Small intestine (tissue), 7 donors: ENCODE measurements at regions not wholly inside any gene's neighbourhood (a gene's known extent, or its start where the extent isn't known, plus 50 kb on each side); places are given as distances from the start of the nearest gene placed in this dataset.

Experiments used
- DNase-seq, 2 donors: peaks; one replicate each; pipeline versions ENCODE4 v3.0.0 to v3.0.0-alpha.2; 2013
- FAIRE-seq: peaks from 2 replicates; lab custom pipeline; 2012; peaks lifted over from hg19 to GRCh38; lab: Jason Lieb, UNC
- H3K27ac ChIP-seq, 3 donors: one replicate each; pipeline ENCODE4 v1.5.1; 2013; ENCODE audit warnings: low read length in 2 of 3, mild to moderate bottlenecking in 2 of 3, control low read depth in 1 of 3, inconsistent platforms in 1 of 3, low read depth in 1 of 3, moderate library complexity in 1 of 3
- H3K27me3 ChIP-seq, 3 donors: one replicate each; pipeline ENCODE4 v1.6.1; 2013; ENCODE audit warnings: low read length in 3 of 3, inconsistent platforms in 1 of 3; ENCODE audit not compliant: control insufficient read depth in 3 of 3, insufficient read depth in 3 of 3
- H3K36me3 ChIP-seq, 3 donors: one replicate each; pipeline ENCODE4 v1.6.1; 2013; ENCODE audit warnings: low read length in 3 of 3, inconsistent platforms in 1 of 3, low read depth in 1 of 3, mild to moderate bottlenecking in 1 of 3, moderate library complexity in 1 of 3; ENCODE audit not compliant: control insufficient read depth in 3 of 3, insufficient read depth in 2 of 3
- H3K4me1 ChIP-seq, 3 donors: one replicate each; pipeline ENCODE4 v1.6.1; 2013; ENCODE audit warnings: low read length in 2 of 3, inconsistent platforms in 1 of 3, low read depth in 1 of 3, mild to moderate bottlenecking in 1 of 3, moderate library complexity in 1 of 3; ENCODE audit not compliant: control insufficient read depth in 3 of 3, insufficient read depth in 2 of 3
- H3K4me3 ChIP-seq, 3 donors: one replicate each; pipeline ENCODE4 v1.5.1; 2013; ENCODE audit warnings: low read length in 3 of 3, control low read depth in 1 of 3, inconsistent platforms in 1 of 3, low read depth in 1 of 3, mild to moderate bottlenecking in 1 of 3, moderate library complexity in 1 of 3
- H3K9me3 ChIP-seq, 2 donors: one replicate each; pipeline ENCODE4 v1.6.1; 2013; ENCODE audit warnings: low read depth in 1 of 2, low read length in 1 of 2; ENCODE audit not compliant: control insufficient read depth in 2 of 2, insufficient read depth in 1 of 2
- WGBS, 3 donors: extraction: QIAGEN DNeasy Blood & Tissue Kit; methylation state at CpG; one replicate each; pipeline ENCODE4 v1.1.7; 2013; 5-methylcytosine and 5-hydroxymethylcytosine counted together
- donor health status: healthy with polysubstance abuse.
- donor health status: control.
- donor health status: control.
- donor health status: Bipolar disorder and iron deficiency.
- donor health status: healthy.

DNA sequence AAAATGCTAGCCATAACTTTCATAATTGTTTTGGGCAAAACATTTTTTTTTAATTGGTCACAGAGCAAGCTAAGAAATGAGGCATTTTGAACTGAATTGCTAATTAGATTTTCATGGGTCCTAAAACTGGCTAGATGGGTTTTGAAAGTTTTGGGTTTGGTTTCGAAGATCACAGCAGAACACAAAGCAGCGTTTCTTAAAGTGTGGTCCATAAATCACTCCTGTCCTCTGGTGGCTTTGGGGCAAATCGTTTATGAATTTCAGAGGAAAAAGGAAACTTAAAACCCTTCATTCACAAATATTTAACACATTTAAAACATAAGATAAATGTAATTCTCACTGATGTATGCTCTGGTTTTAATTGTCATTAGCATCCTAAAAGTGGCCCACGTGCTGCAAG lies 503.7 kb downstream of the SPATA31D1 start:
- no peaks in the 10 kb centered on the region for H3K27me3 ChIP-seq
- H3K36me3 ChIP-seq, result no peaks in the 10 kb centered on the region
- H3K27ac ChIP-seq, result no peak overlapping the region
- no peak for DNase-seq
- peaks cover 0 to 3% of the 10 kb centered on the region in 2 donors for H3K9me3 ChIP-seq
- H3K4me1 ChIP-seq, result no peaks in the 10 kb centered on the region
- WGBS, 3 donors, result 30 to 37% (median 34%) methylated on average over 4 of the region's 4 CpGs
- FAIRE-seq, result no peak
- no peak overlapping the region for H3K4me3 ChIP-seq

GRCh38 chr9:82495884-82496777 lies 507.6 kb downstream of the SPATA31D1 start:
- peaks cover 0 to 3% of the 10 kb centered on the region in 2 donors for H3K9me3 ChIP-seq
- no peaks in the 10 kb centered on the region for H3K36me3 ChIP-seq
- no peak overlapping the region for H3K4me3 ChIP-seq
- no peak for DNase-seq
- H3K27ac ChIP-seq, result no peak overlapping the region
- H3K27me3 ChIP-seq, result no peaks in the 10 kb centered on the region
- whole genome bisulfite sequencing, 3 donors, result 82 to 85% (median 82%) methylated on average over 16 of the region's 16 CpGs
- no peak for FAIRE-seq
- H3K4me1 ChIP-seq, result no peaks in the 10 kb centered on the region

DNA sequence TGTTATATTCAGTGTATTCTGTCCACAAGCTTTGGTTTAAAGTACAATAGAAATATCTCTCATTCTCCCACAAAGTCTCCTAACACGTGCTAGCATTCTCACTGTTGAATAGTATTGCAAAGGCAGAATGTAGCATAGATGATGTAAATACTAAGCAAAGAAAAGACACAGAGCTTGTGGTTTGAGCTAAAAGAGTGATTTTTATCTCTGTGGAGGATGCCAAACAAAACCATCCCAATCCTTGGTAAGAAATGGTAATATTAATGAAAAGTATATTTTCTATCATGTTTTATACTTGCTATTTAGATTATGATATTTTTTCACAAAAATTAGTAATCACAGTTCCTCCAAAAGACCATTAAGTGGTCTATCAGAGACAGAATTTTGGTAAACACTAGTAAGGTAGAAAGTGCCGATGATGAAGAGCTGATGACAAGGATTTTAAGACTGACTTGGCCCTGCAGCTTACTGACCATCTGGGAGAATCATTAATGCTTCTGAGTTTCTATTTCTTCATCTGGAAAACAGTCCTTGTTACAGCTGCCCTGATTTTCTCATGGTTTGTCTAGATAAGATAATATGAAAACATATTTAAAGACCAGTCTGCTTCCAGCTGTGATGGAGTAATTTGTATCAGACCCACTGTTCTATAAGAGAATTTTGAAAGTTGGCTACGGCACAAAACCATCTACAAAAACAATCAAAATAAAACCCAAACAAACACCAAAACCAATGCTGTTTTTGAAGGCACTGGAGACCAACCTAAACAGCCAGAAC lies 510.2 kb downstream of the SPATA31D1 start:
- WGBS, 3 donors, result 68 to 79% (median 77%) methylated on average over 3 of the region's 3 CpGs
- Histone ChIP-seq H3K4me3 (no peak overlapping the region), H3K4me1 (no peaks in the 10 kb centered on the region), H3K9me3 (peaks cover 0 to 3% of the 10 kb centered on the region in 2 donors), H3K36me3 (no peaks in the 10 kb centered on the region), H3K27me3 (no peaks in the 10 kb centered on the region), H3K27ac (no peak overlapping the region)
- DNase-seq, result no peak
- FAIRE-seq, result no peak

DNA sequence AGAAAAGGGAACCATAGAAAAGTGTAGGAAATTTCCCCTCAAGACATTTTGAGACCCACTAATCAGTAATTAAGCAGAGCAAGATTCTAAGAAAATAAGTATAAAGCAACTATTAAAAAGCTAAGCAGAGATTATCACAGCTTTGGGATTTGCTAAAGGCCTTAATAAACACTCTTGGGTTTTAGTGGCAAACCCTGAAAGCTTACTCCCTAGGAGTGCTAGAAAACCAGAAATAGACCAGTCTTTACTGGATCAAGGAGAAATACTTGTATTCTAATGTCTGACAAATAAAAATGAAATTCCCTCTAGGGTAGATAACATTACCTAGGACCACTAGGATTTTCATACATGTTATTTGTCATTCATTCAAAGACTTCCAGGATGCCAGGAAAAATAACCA lies 510.8 kb downstream of the SPATA31D1 start:
- Histone ChIP-seq H3K4me1 (no peaks in the 10 kb centered on the region), H3K9me3 (peaks cover 0 to 3% of the 10 kb centered on the region in 2 donors), H3K4me3 (no peak overlapping the region), H3K36me3 (no peaks in the 10 kb centered on the region), H3K27me3 (no peaks in the 10 kb centered on the region), H3K27ac (no peak overlapping the region)
- DNase-seq, result no peak
- FAIRE-seq, result no peak

- no peak overlapping the region for H3K27ac ChIP-seq
- DNase-seq, result no peak
Measured at GRCh38 chr9:82504620-82505019, 516.0 kb downstream of the SPATA31D1 start.

DNA sequence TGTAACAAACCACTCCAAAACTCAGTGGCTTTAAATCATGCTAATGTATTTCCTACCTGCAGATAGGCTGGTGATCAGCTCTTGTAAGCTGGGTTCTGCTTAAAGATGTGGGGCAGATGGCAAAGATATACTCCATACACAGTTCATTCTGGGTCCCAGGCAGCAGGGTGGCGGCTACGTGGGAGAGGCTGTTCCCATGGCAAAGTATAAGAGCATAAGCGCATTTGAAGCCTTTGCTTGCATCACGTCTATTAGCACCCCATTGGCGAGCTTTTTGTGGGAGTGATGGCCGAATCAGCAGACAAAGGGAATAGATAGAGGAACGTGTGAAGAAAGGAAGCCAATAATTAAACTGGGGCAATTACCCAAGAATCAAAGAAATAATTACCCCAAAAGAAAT lies 523.1 kb downstream of the SPATA31D1 start:
- H3K4me1 ChIP-seq, result no peaks in the 10 kb centered on the region
- DNase-seq (no peak), FAIRE-seq (no peak)
- H3K36me3 ChIP-seq, result no peaks in the 10 kb centered on the region
- H3K9me3 ChIP-seq, result no peaks in the 10 kb centered on the region
- no peaks in the 10 kb centered on the region for H3K27me3 ChIP-seq
- H3K27ac ChIP-seq, result no peak overlapping the region
- H3K4me3 ChIP-seq, result no peak overlapping the region
- whole genome bisulfite sequencing, 3 donors, result 84 to 90% (median 89%) methylated on average over 7 of the region's 7 CpGs

More at GRCh38 chr9:82504620-82505019, 516.0 kb downstream of the SPATA31D1 start:
- Histone ChIP-seq H3K27me3 (no peaks in the 10 kb centered on the region), H3K4me3 (no peak overlapping the region), H3K4me1 (no peaks in the 10 kb centered on the region), H3K9me3 (peaks cover 0 to 13% of the 10 kb centered on the region in 2 donors), H3K36me3 (no peaks in the 10 kb centered on the region)
- 43 to 76% (median 54%) methylated on average over 2 of the region's 2 CpGs for WGBS, 3 donors
- no peak for FAIRE-seq

DNA sequence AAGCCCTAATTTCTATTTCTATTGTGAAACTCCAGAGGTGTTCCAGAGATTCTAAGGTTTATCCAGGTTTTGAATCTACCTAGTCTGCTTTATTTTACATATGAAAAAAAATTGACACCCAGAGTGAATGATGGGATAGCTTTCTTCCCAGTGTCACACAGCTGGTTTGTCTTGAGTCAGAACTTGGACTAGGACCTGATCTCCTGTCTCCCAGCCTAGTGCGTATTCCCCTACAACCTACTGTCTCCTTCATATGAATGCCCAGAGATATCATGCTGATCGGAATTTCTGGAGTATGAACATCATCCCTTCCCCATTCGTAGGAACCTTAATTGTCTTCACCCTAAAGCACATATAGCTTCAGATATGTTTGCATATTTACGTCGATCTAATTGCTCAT lies 524.2 kb downstream of the SPATA31D1 start:
- DNase-seq (no peak), FAIRE-seq (no peak)
- Histone ChIP-seq H3K9me3 (no peaks in the 10 kb centered on the region), H3K4me3 (no peak overlapping the region), H3K4me1 (no peaks in the 10 kb centered on the region), H3K27me3 (no peaks in the 10 kb centered on the region), H3K27ac (no peak overlapping the region), H3K36me3 (no peaks in the 10 kb centered on the region)
- WGBS, 3 donors, result 82 to 94% (median 91%) methylated on average over 5 of the region's 5 CpGs

GRCh38 chr9:82513242-82513751 lies 524.7 kb downstream of the SPATA31D1 start:
- Histone ChIP-seq H3K9me3 (no peaks in the 10 kb centered on the region), H3K4me1 (no peaks in the 10 kb centered on the region), H3K27ac (no peak overlapping the region), H3K4me3 (no peak overlapping the region), H3K27me3 (no peaks in the 10 kb centered on the region), H3K36me3 (no peaks in the 10 kb centered on the region)
- FAIRE-seq, result no peak
- no peak for DNase-seq
- 50 to 77% (median 68%) methylated on average over 5 of the region's 5 CpGs for WGBS, 3 donors
